ENCODE measurements at regions not wholly inside any gene's neighbourhood (a gene's known extent, or its start where the extent isn't known, plus 50 kb on each side); places are given as distances from the start of the nearest gene placed in this dataset.
"Not testable (repeated sequence)": the region's sequence is repeated elsewhere in the genome, so short reads cannot be mapped to it uniquely, and the experiment has no call there.

GRCh38 chr9:62807424-62807823 lies 1617.6 kb downstream of the SPATA31A7 start:
- not testable (repeated sequence) for TF ChIP-seq EP300, POLR2AphosphoS5, CTCF (IDR thresholded peaks at IDR 0.05)
